ENCODE measurements at regions not wholly inside any gene's neighbourhood (a gene's known extent, or its start where the extent isn't known, plus 50 kb on each side); places are given as distances from the start of the nearest gene placed in this dataset.

- no peaks in the 10 kb centered on the region for H3K27me3 ChIP-seq
- no peak overlapping the region for H3K4me3 ChIP-seq
- ATAC-seq (ENCODE audit: low FRiP score in 2 of 2) (no peak), DNase-seq (no peak)
- TF ChIP-seq CTCF (IDR thresholded peaks at IDR 0.05), result no peak
- TF ChIP-seq EP300 (IDR thresholded peaks at IDR 0.05), result no peak
- TF ChIP-seq POLR2A (IDR thresholded peaks at IDR 0.05), result no peak
- TF ChIP-seq POLR2AphosphoS5 (IDR thresholded peaks at IDR 0.05), result no peak
- WGBS, 2 donors, result 92 to 95% methylated on average over 5 of the region's 5 CpGs
- no peaks in the 10 kb centered on the region for H3K9me3 ChIP-seq
- no peaks in the 10 kb centered on the region for H3K36me3 ChIP-seq
- no peak overlapping the region for H3K27ac ChIP-seq
- H3K4me1 ChIP-seq, result no peaks in the 10 kb centered on the region
These were observed 886.0 kb downstream of the SUCLG1 start for GRCh38 chr2:83573060-83573459.

DNA sequence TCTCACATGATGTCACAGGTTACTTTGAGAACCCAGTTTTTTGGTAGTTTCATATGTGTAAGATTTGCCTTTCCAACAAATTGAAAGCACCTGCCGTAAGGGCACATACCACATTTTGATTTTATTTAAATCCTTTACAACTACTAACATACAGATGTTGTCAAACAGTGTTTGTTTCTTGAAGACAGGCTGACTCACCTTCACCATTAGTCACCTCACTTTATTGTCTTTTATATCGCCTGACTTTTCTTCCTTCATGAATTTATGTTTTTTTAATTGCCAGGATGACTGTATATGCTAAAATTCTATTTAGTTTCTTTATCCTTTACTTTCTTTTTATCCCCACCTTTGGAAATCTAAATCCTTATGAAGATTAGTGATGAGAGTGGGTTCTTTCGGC lies 886.7 kb downstream of the SUCLG1 start:
- ATAC-seq (ENCODE audit: low FRiP score in 2 of 2) (no peak), DNase-seq (no peak)
- no peaks in the 10 kb centered on the region for H3K36me3 ChIP-seq
- no peak for TF ChIP-seq POLR2AphosphoS5 (IDR thresholded peaks at IDR 0.05)
- TF ChIP-seq POLR2A (IDR thresholded peaks at IDR 0.05), result no peak
- no peak for TF ChIP-seq EP300 (IDR thresholded peaks at IDR 0.05)
- TF ChIP-seq CTCF (IDR thresholded peaks at IDR 0.05), result no peak
- WGBS, 2 donors, result 89 to 90% methylated on average over 3 of the region's 3 CpGs
- no peak overlapping the region for H3K27ac ChIP-seq
- no peaks in the 10 kb centered on the region for H3K4me1 ChIP-seq
- H3K27me3 ChIP-seq, result no peaks in the 10 kb centered on the region
- H3K9me3 ChIP-seq, result no peaks in the 10 kb centered on the region
- H3K4me3 ChIP-seq, result no peak overlapping the region

DNA sequence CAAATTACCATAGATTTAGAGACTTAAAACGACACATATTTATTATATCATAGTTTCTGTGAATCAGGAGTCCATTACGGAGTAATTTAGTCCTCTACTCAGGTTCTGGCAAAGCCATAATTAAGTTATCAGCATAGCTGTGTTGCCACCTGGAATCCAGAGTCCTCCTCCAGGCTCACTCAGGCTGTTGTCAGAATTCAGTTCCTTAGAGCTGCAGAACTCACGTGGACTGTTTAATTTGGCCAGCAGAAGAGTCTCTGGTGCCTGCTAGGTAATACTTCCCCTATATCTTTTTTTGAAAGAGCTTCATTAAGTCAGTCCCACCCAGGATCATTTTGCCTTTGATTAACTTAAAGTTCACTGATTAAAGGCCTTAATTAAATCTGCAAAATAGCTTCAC lies 891.5 kb downstream of the SUCLG1 start:
- no peaks in the 10 kb centered on the region for H3K4me1 ChIP-seq
- 80 to 82% methylated on average over 3 of the region's 3 CpGs for WGBS, 2 donors
- H3K9me3 ChIP-seq, result no peaks in the 10 kb centered on the region
- ATAC-seq (ENCODE audit: low FRiP score in 2 of 2) (no peak), DNase-seq (no peak)
- H3K27ac ChIP-seq, result no peak overlapping the region
- TF ChIP-seq POLR2A (IDR thresholded peaks at IDR 0.05) (no peak), CTCF (IDR thresholded peaks at IDR 0.05) (no peak), POLR2AphosphoS5 (IDR thresholded peaks at IDR 0.05) (no peak), EP300 (IDR thresholded peaks at IDR 0.05) (no peak)
- H3K27me3 ChIP-seq, result no peaks in the 10 kb centered on the region
- no peak overlapping the region for H3K4me3 ChIP-seq
- no peaks in the 10 kb centered on the region for H3K36me3 ChIP-seq

GRCh38 chr2:83565626-83566025 lies 893.5 kb downstream of the SUCLG1 start:
- no peak for ATAC-seq (ENCODE audit: low FRiP score in 2 of 2)

More at GRCh38 chr2:83565626-83566025, 893.5 kb downstream of the SUCLG1 start:
- H3K27ac ChIP-seq, result no peak overlapping the region
- DNase-seq, result no peak
- no peaks in the 10 kb centered on the region for H3K27me3 ChIP-seq
- TF ChIP-seq POLR2A (IDR thresholded peaks at IDR 0.05), result no peak
- no peak for TF ChIP-seq CTCF (IDR thresholded peaks at IDR 0.05)
- no peak for TF ChIP-seq POLR2AphosphoS5 (IDR thresholded peaks at IDR 0.05)
- TF ChIP-seq EP300 (IDR thresholded peaks at IDR 0.05), result no peak
- WGBS, 2 donors, result 64 to 73% methylated on average over 4 of the region's 4 CpGs
- no peak overlapping the region for H3K4me3 ChIP-seq
- H3K9me3 ChIP-seq, result no peaks in the 10 kb centered on the region
- H3K36me3 ChIP-seq, result no peaks in the 10 kb centered on the region
- H3K4me1 ChIP-seq, result no peaks in the 10 kb centered on the region

All from upper lobe of left lung (tissue), 6 donors.